Activated T-helper 17 cell treated with anti-CD3 and anti-CD28 coated beads, Interleukin-2, amount 50 U/mL, for 72 hours (primary cell): ENCODE measurements at regions not wholly inside any gene's neighbourhood (a gene's known extent, or its start where the extent isn't known, plus 50 kb on each side); places are given as distances from the start of the nearest gene placed in this dataset.
"Not testable (repeated sequence)": the region's sequence is repeated elsewhere in the genome, so short reads cannot be mapped to it uniquely, and the experiment has no call there.

Experiments used
- ATAC-seq: fragments of 150-1000 bp; cut with Tn5 transposase; replicated peaks from 2 replicates; pipeline ENCODE4 v1.10.0; 2021; ENCODE audit warnings: mild to moderate bottlenecking, moderate library complexity
- H3K27ac Mint-ChIP-seq: one replicate; pipeline ENCODE4 v1.8.0; 2022; ENCODE audit warnings: mixed read lengths
- H3K27me3 Mint-ChIP-seq: one replicate; pipeline ENCODE4 v1.8.0; 2022; ENCODE audit warnings: mixed read lengths
- H3K36me3 Mint-ChIP-seq: one replicate; pipeline ENCODE4 v1.8.0; 2022; ENCODE audit warnings: low read depth, mild to moderate bottlenecking, mixed read lengths
- H3K4me1 Mint-ChIP-seq: one replicate; pipeline ENCODE4 v1.8.0; 2022; ENCODE audit warnings: mixed read lengths
- H3K4me3 Mint-ChIP-seq: one replicate; pipeline ENCODE4 v1.8.0; 2022; ENCODE audit warnings: mild to moderate bottlenecking, mixed read lengths
- H3K9me3 Mint-ChIP-seq: one replicate; pipeline ENCODE4 v1.8.0; 2022; ENCODE audit warnings: mixed read lengths

DNA sequence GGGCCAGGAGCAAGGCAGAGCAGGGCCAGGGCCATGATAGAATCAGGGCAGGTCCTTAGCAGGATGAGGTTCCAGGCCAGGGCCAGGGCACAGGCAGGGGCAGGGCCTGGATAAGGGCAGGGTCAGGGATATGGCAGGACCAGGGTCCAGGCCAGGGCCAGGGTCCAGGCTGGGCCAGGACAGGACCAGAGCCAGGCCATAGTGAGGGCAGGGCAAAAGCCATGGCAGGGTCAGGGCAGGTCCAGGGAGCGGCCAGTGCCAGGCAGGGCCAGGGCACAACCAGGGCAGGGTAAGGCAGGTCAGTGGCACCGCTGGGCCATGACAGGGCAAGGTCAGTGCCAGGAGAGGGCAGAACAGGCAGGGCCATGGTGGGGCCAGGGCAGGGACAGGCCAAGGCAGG, 152.2 kb downstream of the LIPI start:
- Mint-ChIP-seq H3K4me1 (no peaks in the 10 kb centered on the region), H3K9me3 (no peaks in the 10 kb centered on the region), H3K27ac (no peak overlapping the region), H3K27me3 (no peaks in the 10 kb centered on the region), H3K4me3 (no peak overlapping the region), H3K36me3 (no peaks in the 10 kb centered on the region)
- ATAC-seq = no peak

DNA sequence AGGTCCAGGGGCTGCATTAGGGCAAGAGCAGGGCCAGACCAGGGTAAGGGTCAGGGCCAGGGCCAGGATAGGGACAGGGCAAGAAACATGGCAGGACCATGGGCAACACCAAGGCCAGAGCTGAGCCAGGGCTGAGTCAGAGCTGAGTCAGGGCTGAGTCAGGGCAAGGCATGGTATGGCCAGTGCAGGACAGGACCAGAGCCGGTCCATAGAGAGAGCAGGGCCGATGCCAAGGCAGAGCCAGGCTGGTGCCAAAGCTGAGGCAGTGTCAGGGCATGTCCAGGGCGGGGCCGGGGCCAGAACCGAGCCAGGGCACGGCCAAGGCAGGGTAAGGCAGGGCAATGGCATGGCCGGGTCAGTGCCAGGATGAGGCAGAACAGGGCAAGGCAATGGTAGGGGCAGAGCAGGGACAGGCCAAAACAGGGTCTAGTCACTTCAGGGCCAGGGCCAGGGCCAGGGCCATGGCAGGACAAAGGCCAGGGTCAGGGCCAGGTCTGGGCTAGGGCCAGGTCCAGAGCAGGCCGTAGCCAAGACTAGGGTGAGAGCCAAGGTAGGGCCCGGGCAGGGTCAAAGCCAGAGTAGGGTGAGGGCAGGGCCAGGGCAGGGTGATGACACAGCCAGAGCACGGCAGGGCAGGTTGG, 152.8 kb downstream of the LIPI start:
- H3K36me3 Mint-ChIP-seq, H3K27me3 Mint-ChIP-seq, H3K9me3 Mint-ChIP-seq, H3K27ac Mint-ChIP-seq, H3K4me3 Mint-ChIP-seq, H3K4me1 Mint-ChIP-seq: not testable (repeated sequence)
- peak; percentile 34 for ATAC-seq

DNA sequence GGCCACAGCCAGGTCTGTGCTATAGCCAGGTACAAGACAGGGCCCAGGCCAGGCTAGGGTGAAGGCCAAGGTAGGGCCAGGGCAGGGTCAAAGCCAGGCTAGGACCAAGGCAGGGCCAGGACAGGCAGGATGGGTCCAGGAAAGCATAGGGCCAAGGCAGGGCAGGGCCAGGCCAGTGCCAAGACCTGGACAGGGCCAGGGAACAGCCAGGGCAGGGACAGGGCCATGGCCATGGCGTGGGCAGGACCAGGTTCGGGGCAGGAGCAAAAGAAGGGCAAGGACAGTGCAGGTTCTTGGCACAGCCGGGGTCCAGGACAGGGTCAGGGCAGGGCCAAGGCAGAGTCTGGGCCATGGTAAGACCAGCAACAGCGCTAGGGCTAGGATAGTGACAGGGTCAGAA, 153.4 kb downstream of the LIPI start:
- Mint-ChIP-seq H3K4me1 (no peaks in the 10 kb centered on the region), H3K9me3 (no peaks in the 10 kb centered on the region), H3K4me3 (no peak overlapping the region), H3K36me3 (no peaks in the 10 kb centered on the region), H3K27me3 (no peaks in the 10 kb centered on the region), H3K27ac (no peak overlapping the region)
- ATAC-seq = no peak

DNA sequence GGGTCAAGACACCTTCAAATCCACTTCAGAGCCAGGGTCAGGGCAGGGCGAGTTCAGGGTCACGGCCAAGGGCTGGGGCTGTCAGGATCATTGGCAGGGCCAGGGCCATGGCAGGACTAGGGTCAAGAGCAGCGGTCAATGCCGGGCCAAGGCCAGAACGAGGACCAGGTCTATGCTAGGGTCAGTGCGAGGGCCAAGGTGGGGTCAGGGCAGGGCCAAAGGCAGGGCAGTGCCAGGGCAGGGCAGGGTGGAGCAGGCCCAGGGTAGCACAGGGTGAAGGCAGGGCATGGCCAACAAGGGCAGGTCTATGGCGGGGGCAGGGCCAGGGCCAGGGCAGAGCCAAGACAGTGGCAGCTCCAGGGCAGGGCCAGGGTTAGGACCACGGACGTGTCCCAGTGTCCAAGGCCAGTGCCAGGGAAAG, 154.0 kb downstream of the LIPI start:
- Mint-ChIP-seq H3K4me1 (no peaks in the 10 kb centered on the region), H3K9me3 (no peaks in the 10 kb centered on the region), H3K27me3 (no peaks in the 10 kb centered on the region), H3K4me3 (no peak overlapping the region), H3K36me3 (no peaks in the 10 kb centered on the region), H3K27ac (no peak overlapping the region)
- ATAC-seq = no peak

DNA sequence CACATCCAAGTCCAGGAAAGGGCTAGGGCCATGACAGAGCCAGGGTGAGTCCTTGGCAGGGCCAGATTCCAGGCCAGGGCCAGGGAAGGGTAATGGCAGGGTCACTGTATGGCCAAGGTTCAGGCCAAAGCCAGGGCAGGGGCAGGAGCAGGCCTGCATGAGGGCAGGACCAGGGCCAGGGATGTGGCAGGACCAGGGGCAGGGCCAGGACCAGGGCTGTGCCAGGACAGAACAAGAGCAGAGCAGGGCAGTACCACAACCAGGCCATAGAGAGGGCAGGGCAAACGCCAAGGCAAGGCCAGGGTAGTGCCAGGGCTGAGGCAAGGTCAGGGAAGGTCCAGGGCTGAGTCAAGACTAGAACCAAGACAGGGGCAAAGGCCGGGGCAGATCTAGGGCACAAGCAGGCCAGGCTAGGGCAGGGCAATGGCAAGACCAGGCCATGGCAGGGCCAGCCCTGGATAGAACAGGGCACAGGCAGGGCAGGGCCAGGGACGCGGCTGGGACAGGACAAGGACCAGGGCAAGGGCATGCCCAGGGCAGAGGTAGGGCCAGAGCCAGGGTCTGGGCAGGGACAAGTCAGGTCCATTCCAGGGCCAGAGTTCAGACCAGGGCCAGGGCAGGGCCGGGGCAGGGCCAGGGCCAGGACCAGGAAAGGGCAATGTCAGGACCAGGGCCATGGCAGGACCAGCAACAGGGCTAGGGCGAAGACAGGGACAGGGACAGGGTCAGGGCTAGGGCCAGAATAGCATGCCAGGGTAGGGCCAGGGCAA, 154.8 kb downstream of the LIPI start:
- H3K4me3 Mint-ChIP-seq, H3K4me1 Mint-ChIP-seq, H3K27me3 Mint-ChIP-seq, ATAC-seq, H3K27ac Mint-ChIP-seq, H3K9me3 Mint-ChIP-seq, H3K36me3 Mint-ChIP-seq: not testable (repeated sequence)

DNA sequence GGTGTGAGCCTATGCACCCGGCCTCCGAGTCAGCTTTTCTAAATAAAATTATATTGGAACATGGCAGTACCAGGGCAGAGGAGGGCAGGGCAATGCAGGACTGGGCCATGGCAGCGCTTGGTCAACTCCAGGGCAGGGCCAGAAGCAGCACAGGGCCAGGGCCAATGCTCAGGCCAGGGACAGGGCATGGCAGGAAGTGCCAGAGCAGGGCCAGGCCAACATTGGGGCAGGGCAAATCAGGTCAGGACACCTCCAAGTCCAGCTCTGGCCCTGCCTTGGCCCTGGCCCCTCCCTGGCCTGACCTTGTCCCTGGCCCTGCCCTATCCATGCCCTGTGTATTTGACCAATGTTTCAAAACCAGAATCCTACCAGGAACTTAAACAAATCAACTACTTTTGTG, 156.1 kb downstream of the LIPI start:
- Mint-ChIP-seq H3K9me3 (no peaks in the 10 kb centered on the region), H3K4me3 (no peak overlapping the region), H3K36me3 (no peaks in the 10 kb centered on the region), H3K27me3 (no peaks in the 10 kb centered on the region), H3K27ac (no peak overlapping the region), H3K4me1 (no peaks in the 10 kb centered on the region)
- ATAC-seq = no peak

DNA sequence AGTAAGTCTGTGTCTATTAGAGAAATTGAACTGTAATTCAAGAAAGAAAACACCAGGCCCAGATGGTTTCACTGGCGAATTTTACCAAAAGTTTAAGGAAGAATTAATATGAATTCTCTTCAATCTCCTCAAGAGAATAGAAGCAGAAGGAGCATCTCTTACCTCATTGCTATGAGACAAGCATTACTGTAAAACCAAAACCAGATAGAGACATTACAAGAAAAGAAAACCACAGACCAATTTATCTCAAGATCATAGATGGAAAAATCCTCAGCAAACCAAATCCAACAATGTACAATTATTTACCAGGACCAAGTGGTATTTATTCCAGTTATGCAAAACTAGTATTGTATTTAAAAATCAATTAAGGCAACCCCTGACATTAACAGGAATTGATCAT, 160.6 kb downstream of the LIPI start:
- Mint-ChIP-seq H3K4me1 (no peaks in the 10 kb centered on the region), H3K27me3 (no peaks in the 10 kb centered on the region), H3K4me3 (no peak overlapping the region), H3K9me3 (no peaks in the 10 kb centered on the region), H3K27ac (no peak overlapping the region), H3K36me3 (no peaks in the 10 kb centered on the region)
- no peak for ATAC-seq

DNA sequence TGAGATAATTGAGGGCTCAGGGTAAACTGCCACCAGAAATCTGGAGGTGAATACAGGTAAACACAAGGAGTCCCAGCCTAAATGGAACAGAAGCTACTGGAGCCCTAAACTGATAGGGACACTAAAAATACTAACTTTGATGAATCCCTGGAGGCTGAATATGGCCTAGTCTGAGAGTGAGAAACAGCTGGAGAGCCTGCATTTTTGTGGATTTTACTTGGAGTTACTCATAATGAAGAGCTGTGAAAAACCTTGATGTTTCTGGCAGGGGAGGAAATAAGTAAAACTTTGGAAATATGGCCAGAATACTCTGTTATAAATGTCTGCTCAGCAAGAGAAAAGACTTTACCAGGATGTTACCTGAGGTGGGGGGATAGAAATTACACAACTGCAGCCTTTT, 164.4 kb downstream of the LIPI start:
- Mint-ChIP-seq H3K27me3 (no peaks in the 10 kb centered on the region), H3K4me3 (no peak overlapping the region), H3K9me3 (no peaks in the 10 kb centered on the region), H3K4me1 (no peaks in the 10 kb centered on the region), H3K27ac (no peak overlapping the region), H3K36me3 (no peaks in the 10 kb centered on the region)
- ATAC-seq = no peak

DNA sequence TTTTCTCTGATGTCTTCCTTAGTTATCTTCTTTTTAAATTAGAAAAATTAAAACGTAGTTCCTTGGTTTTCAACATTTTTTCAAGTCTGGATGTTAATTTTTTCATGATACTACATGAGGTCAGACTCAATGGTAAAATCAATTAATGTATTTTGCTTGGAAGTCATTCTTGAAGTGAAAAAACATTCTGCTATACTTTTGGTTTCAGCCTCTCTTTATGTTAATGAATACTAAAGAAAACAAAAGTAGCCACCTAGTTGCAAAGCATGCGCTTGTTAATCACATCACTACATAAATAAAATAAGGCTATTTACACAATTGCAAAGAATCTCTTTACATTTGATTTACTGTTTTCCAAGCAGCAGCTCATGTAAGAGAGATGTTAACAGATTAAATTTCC, 170.4 kb downstream of the LIPI start:
- no peaks in the 10 kb centered on the region for H3K4me1 Mint-ChIP-seq

DNA sequence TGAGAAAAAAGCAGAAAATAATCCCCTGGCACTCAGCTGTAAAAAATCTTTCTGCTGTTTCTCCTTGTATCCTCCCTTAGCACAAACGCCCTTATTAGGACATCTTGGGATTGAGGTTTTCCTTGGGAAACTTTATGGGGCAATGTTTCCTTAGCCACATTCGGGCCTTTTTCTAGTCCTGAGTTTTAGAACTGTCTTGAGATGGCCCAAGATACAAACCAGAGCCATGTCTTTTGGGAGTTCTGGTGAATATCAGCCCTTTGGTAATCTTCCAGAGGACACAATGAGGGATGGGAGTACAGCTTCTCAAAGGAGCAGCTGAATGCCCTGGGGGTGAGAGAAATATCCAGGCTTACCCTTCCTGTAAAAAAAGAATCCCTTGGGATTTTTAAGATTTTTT, 182.1 kb downstream of the LIPI start:
- not testable (repeated sequence) for H3K27me3 Mint-ChIP-seq, H3K27ac Mint-ChIP-seq, ATAC-seq, H3K4me1 Mint-ChIP-seq, H3K36me3 Mint-ChIP-seq, H3K9me3 Mint-ChIP-seq
- H3K4me3 Mint-ChIP-seq = peak overlapping the region; percentile 87

More for the DNA sequence above, 170.4 kb downstream of the LIPI start:
- Mint-ChIP-seq H3K4me3 (no peak overlapping the region), H3K27ac (no peak overlapping the region), H3K27me3 (no peaks in the 10 kb centered on the region), H3K9me3 (no peaks in the 10 kb centered on the region), H3K36me3 (no peaks in the 10 kb centered on the region)
- ATAC-seq = no peak

DNA sequence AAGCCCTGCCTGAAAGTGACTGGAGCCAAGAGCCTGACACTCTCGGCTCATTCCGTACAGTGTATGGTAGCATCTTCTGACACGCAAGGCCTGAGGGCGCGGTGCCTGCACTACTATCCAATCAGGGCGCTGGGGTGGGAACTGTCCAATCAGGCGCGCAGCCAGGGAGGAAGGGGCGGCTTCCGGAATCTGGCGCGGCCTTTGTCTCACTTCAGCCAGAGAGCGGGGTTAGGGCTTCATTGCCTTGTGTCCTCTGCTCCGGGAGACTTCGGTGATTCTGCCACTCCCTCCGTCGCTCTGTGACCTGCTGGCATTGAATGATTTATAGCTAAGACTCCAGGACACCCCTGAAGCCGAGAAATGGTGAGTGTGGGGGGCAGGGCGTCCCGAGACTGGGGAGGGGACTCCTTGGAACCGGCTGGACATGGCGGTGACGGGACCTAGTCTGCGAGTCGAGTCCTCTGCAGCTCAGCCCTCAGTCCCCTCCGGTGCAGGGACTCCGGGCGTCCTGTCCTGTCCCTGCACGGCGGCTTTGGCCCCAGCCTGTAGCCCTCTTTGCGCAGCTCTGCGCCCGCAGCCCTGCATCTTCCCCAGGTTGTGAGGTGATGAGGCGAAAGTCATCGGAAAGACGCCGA, 183.4 kb downstream of the LIPI start:
- H3K36me3 Mint-ChIP-seq, H3K27me3 Mint-ChIP-seq, H3K4me1 Mint-ChIP-seq, H3K9me3 Mint-ChIP-seq: not testable (repeated sequence)
- H3K27ac Mint-ChIP-seq = peak overlapping the region; percentile 84
- H3K4me3 Mint-ChIP-seq = peak overlapping the region; percentile 87
- ATAC-seq = peak; percentile 100

DNA sequence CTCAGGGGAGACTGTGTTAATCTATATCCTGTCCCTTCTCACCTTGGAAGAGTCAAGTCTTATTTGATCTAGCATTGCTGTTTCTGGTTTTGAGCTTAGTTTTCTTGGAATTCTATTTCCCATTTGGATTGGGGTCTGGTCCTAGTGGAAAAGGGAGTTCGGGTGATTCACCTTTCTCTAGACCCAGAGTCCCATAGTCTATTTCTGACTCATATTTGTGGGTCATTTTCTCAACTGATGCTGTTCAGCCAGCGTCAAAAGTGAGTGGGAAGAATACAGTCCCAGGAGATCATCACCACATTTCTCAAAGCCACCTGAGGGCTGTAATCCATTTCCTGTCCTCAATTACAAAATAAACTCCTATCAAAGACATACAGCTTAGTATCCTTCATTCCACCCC, 190.6 kb downstream of the LIPI start:
- H3K27me3 Mint-ChIP-seq, H3K4me3 Mint-ChIP-seq, H3K4me1 Mint-ChIP-seq, H3K36me3 Mint-ChIP-seq, ATAC-seq, H3K27ac Mint-ChIP-seq, H3K9me3 Mint-ChIP-seq: not testable (repeated sequence)

DNA sequence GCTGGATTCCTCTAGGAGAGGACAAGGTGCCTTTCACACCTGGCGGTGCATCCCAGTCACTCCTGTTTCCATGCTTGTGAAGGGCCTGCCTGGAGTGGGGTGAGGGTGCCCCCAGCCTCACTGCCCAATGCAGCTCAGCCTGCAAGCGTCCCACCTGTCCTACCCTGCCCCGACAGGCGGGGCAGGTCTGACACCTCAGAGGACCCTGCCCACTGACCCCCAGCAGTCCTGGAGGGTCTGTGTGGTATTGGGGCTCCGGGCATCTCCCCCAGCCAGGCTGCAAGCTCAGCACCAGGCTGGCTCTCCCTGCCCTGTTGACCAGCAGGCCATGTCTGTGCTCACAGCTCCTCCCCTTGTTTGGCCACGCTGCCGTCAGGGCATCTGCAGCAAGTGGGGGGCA, 194.9 kb downstream of the LIPI start:
- not testable (repeated sequence) for ATAC-seq, H3K27me3 Mint-ChIP-seq, H3K4me3 Mint-ChIP-seq, H3K36me3 Mint-ChIP-seq, H3K4me1 Mint-ChIP-seq, H3K27ac Mint-ChIP-seq, H3K9me3 Mint-ChIP-seq

DNA sequence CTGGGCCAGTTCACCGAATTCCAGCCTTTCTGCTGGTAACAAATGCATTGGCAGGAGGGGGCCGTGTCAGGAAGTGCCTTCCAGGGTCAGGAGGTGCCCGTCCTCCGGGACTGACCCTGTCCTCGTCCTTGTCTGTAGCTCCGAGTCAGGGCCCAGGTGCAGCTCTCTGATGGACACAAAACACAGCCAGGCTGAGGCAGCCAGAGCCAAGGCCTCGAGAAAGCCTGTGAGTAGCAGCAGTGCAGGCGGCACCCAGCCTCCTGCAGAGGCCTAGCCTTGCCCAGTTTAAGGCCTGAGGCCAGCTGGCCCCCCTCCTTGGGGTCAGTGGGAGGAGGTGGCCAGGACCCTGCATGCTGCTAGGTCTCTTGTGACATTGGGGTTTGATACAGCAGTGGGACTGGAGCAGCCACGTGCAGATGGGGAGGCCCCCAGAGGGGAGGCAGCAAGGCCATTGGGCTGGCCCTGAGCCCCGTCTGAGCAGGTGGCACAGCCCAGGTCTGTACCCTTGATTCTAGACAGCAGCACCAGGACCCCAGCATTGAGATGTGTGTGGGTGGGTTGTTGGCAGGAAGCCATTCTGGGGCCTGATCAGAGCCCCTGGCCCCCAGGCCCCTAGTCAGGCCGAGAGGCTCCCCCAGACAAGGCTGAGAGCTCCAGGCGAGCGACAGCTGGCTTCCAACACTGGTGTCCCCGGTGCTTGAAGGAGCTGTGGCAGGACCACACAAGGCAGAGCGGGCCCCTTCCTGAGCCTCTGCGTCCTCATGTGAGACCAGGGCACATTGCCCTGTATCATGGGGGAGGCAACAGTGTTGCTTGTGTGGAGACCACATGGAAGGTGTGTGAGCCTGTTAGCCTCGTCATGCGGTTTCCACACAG, 196.9 kb downstream of the LIPI start:
- not testable (repeated sequence) for H3K36me3 Mint-ChIP-seq, H3K4me3 Mint-ChIP-seq, H3K4me1 Mint-ChIP-seq, H3K9me3 Mint-ChIP-seq, H3K27me3 Mint-ChIP-seq, ATAC-seq, H3K27ac Mint-ChIP-seq
